Lung (tissue), 11 donors: ENCODE measurements at regions not wholly inside any gene's neighbourhood (a gene's known extent, or its start where the extent isn't known, plus 50 kb on each side); places are given as distances from the start of the nearest gene placed in this dataset.

Source experiments
- ATAC-seq: fragments of 200-7000 bp; cut with Tn5 transposase; one replicate; pipeline ENCODE4 v1.9.1; 2020; ENCODE audit warnings: moderate number of reproducible peaks; ENCODE audit not compliant: insufficient read depth, low FRiP score
- DNase-seq, 3 donors: peaks; one replicate each; pipeline ENCODE4 v3.0.0-alpha.2; 2013 to 2017
- H3K27ac ChIP-seq, 2 donors: one replicate each; pipeline ENCODE4 v1.5.1; 2013; ENCODE audit warnings: mild to moderate bottlenecking in 2 of 2, moderate library complexity in 2 of 2, control low read depth in 1 of 2, inconsistent platforms in 1 of 2, low read depth in 1 of 2, low read length in 1 of 2
- H3K27me3 ChIP-seq, 3 donors: one replicate each; pipeline ENCODE4 v1.5.1; 2013; ENCODE audit warnings: low read length in 2 of 3; ENCODE audit not compliant: control insufficient read depth in 3 of 3, insufficient read depth in 3 of 3
- H3K36me3 ChIP-seq, 4 donors: one replicate each; pipeline ENCODE4 v1.5.1; 2013; ENCODE audit warnings: low read length in 4 of 4, mild to moderate bottlenecking in 1 of 4, moderate library complexity in 1 of 4; ENCODE audit not compliant: control insufficient read depth in 4 of 4, insufficient read depth in 4 of 4
- H3K4me1 ChIP-seq, 5 donors: one replicate each; pipeline ENCODE4 v1.5.1; 2013; ENCODE audit warnings: low read length in 5 of 5, mild to moderate bottlenecking in 2 of 5, moderate library complexity in 1 of 5; ENCODE audit not compliant: control insufficient read depth in 5 of 5, insufficient read depth in 5 of 5
- H3K4me3 ChIP-seq: one replicate; pipeline ENCODE4 v1.5.1; 2013; ENCODE audit warnings: mild to moderate bottlenecking, control low read depth, moderate library complexity
- H3K9ac ChIP-seq, 2 donors: one replicate each; pipeline ENCODE4 v1.5.1; 2013; ENCODE audit warnings: low read length in 2 of 2, control low read depth in 1 of 2; ENCODE audit not compliant: insufficient read depth in 1 of 2
- H3K9me3 ChIP-seq, 4 donors: one replicate each; pipeline ENCODE4 v1.5.1; 2013; ENCODE audit warnings: low read length in 3 of 4, mild to moderate bottlenecking in 1 of 4, moderate library complexity in 1 of 4; ENCODE audit not compliant: control insufficient read depth in 4 of 4, insufficient read depth in 3 of 4
- CTCF ChIP-seq: IDR thresholded peaks from 2 replicates; pipeline ENCODE4 v1.5.1; 2012; ENCODE audit warnings: mild to moderate bottlenecking; ENCODE audit errors: control extremely low read depth, extremely low read depth
- WGBS, 2 donors: extraction: QIAGEN DNeasy Blood & Tissue Kit; methylation state at CpG; one replicate each; pipeline ENCODE4 v1.1.7; 2013; 5-methylcytosine and 5-hydroxymethylcytosine counted together
- donor health status: control.
- donor health status: control.
- donor health status: Bipolar disorder and iron deficiency.
- donor health status: healthy.
- donor health status: DM: yes; HTN: yes; CAD: no.

- DNase-seq (peak in 2 of 3 donors; percentile 14 to 46), ATAC-seq (no peak)
- no peak overlapping the region for H3K27ac ChIP-seq
Measured at GRCh38 chr6:163739408-163739725, 324.8 kb downstream of the QKI start.

GRCh38 chr6:163738725-163739407 lies 324.3 kb downstream of the QKI start:
- H3K4me1 ChIP-seq, result peaks cover 0 to 5% (median 0%) of the 10 kb centered on the region in 5 donors
- no peaks in the 10 kb centered on the region for H3K36me3 ChIP-seq
- no peak overlapping the region for H3K4me3 ChIP-seq
- no peaks in the 10 kb centered on the region for H3K27me3 ChIP-seq
- ATAC-seq (peak; percentile 33), DNase-seq (no peak)
- H3K27ac ChIP-seq, result no peak overlapping the region
- no peaks in the 10 kb centered on the region for H3K9me3 ChIP-seq
- WGBS, 2 donors, result 87 to 91% methylated on average over 3 of the region's 3 CpGs
- no peak overlapping the region for H3K9ac ChIP-seq
- TF ChIP-seq CTCF, result no peak

More at GRCh38 chr6:163739408-163739725, 324.8 kb downstream of the QKI start:
- H3K9ac ChIP-seq, result no peak overlapping the region
- peaks cover 0 to 5% (median 0%) of the 10 kb centered on the region in 5 donors for H3K4me1 ChIP-seq
- H3K9me3 ChIP-seq, result no peaks in the 10 kb centered on the region
- H3K36me3 ChIP-seq, result no peaks in the 10 kb centered on the region
- no peaks in the 10 kb centered on the region for H3K27me3 ChIP-seq
- H3K4me3 ChIP-seq, result no peak overlapping the region
- no peak for TF ChIP-seq CTCF

- Histone ChIP-seq H3K36me3 (no peaks in the 10 kb centered on the region), H3K27ac (no peak overlapping the region), H3K9ac (no peak overlapping the region), H3K4me1 (peaks cover 0 to 5% (median 0%) of the 10 kb centered on the region in 5 donors), H3K27me3 (no peaks in the 10 kb centered on the region), H3K4me3 (no peak overlapping the region), H3K9me3 (no peaks in the 10 kb centered on the region)
- 85 to 90% methylated on average over 3 of the region's 3 CpGs for WGBS, 2 donors
- TF ChIP-seq CTCF, result no peak
- no peak for ATAC-seq
- no peak for DNase-seq
Measured at GRCh38 chr6:163738304-163738703, 323.8 kb downstream of the QKI start.

- ATAC-seq (no peak), DNase-seq (no peak)
- Histone ChIP-seq H3K9ac (no peak overlapping the region), H3K4me1 (no peaks in the 10 kb centered on the region), H3K27ac (no peak overlapping the region), H3K4me3 (no peak overlapping the region), H3K9me3 (no peaks in the 10 kb centered on the region), H3K36me3 (no peaks in the 10 kb centered on the region), H3K27me3 (no peaks in the 10 kb centered on the region)
- no peak for TF ChIP-seq CTCF
- 91 to 94% methylated on average over 5 of the region's 5 CpGs for WGBS, 2 donors
Measured at GRCh38 chr6:163735076-163735475, 320.6 kb downstream of the QKI start.
